HG03457 (cell line): ENCODE measurements at regions not wholly inside any gene's neighbourhood (a gene's known extent, or its start where the extent isn't known, plus 50 kb on each side); places are given as distances from the start of the nearest gene placed in this dataset.
"Not testable (repeated sequence)": the region's sequence is repeated elsewhere in the genome, so short reads cannot be mapped to it uniquely, and the experiment has no call there.

Source experiments
- ATAC-seq: cut with Tn5 transposase; IDR thresholded peaks from one replicate; pipeline ENCODE4 v1.9.1; 2021; ENCODE audit warnings: moderate number of reproducible peaks; ENCODE audit not compliant: unreplicated experiment

DNA sequence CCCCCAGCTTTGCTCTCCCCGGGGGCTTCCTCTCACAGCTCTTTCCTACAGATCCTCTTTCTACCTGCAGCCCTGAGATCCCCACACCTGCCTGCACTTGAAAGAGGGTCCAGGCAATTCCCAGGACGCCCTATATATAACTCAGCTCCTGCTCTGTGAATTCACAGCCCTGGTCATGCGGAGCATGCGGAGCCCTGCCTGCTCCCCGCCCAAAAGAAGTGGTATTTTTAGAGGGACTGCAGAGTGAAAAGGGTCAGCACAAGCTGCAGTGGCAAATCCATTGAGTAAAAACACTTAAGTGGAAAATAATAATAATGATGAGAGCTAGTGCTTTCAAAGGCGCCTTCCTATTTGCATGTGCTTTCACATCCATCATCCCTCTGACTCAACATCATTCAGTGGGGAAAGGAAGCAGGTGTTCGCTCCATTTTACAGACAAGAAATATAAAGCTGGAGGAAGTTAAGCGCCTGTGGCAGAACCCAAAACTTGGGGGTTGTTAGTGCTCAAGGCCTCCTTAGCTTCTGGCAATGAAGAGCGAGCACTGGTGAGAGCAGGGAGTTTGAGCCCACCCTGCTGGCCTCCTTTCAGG, 76.3 kb upstream of the LIPC start:
- no peak for ATAC-seq

- no peak for ATAC-seq
These were observed 75.8 kb upstream of the LIPC start for GRCh38 chr15:58355973-58356372.

GRCh38 chr15:58357529-58358476, 74.0 kb upstream of the LIPC start:
- no peak for ATAC-seq

DNA sequence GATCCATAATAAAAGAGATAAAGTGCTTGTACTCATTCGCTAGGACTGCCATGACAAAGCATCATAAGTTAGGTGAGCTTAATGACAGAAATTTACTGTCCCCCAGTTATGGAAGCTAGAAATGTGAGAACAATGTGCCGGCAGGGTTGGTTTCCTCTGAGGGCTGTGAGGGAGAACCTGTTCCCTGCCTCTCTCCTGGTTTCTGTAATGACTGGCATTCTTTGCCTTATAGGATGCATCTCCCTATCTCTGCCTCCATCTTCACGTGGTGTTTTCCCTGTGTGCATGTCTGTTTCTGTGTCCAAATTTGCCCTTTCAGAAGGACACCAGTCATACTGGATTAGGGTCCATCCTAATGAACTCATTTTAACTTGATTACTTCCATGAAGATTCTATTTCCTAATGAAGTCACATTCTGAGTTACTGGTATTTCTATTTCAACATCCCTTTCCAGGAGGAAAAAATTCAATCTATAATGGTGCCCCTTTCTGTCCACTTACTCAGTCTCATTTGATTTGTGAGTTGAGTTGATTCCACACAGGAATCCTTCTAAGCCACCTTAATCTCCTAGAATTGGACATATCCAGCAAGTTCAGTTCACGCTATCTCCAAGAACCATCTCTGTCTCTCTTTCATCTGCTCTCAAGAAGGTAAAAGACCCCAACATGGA, 71.2 kb upstream of the LIPC start:
- no peak for ATAC-seq

DNA sequence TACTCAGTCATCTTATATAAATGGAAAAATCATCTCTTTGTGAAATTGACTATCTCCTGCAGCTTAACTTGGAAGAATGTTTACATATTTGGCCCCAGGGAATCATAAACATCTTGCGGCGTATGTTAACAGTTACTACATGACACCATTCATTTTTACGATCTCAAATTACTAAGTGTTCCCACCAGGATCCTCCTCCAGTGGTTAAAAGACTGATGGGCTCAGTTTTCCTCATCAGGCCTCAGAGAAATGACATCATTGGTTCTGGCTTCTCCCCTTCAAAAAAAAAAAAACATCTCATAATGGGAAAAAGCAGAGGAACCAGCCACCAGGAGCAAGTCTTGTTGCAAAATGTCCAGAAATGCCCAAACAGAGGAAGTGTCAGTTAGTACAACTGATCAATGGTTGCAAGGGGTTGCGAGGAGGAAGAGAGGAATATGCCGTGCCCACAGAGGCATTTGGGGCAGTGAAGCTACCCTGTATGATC, 70.5 kb upstream of the LIPC start:
- no peak for ATAC-seq

DNA sequence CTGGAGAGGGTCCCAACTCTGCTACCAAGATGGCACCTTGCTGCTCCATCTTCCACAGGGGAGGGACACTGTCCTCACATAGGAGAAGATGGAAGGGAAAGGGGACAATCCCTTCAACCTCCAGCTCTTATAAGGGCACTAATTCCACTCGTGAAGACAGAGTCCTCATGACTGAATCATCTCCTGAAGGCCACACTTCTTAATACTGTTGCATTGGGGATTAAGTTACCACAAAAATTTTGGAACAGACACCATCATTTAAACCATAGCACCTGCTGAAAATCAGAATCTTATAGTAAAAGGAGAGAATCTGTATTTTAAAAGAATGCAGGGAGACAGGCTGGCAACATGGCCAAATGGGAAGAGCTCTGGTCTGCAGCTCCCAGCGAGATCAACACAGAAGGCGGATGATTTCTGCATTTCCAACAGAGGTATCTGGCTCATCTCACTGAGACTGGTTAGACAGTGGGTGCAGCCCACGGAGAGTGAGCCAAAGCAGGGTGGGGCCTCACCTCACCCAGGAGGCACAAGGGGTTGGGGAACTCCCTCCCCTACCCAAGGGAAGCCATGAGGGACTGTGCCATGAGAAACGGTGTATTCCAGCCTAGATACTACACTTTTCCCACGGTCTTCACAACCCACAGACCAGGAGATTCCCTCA, 69.4 kb upstream of the LIPC start:
- no peak for ATAC-seq

DNA sequence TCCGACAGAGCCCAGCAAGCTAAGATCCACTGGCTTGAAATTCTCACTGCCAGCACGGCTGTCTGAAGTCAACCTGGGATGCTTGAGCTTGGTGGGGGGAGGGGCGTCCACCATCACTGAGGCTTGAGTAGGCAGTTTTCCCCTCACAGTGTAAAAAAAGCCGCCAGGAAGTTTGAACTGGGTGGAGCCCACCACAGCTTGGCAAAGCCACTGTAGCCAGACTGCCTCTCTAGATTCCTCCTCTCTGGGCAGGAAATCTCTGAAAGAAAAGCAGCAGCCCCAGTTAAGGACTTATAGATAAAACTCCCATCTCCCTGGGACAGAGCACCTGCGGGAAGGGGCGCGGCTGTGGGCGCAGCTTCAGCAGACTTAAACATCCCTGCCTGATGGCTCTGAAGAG, 68.7 kb upstream of the LIPC start:
- ATAC-seq = not testable (repeated sequence)

- ATAC-seq = not testable (repeated sequence)
These were observed 68.1 kb upstream of the LIPC start for GRCh38 chr15:58363673-58364072.

DNA sequence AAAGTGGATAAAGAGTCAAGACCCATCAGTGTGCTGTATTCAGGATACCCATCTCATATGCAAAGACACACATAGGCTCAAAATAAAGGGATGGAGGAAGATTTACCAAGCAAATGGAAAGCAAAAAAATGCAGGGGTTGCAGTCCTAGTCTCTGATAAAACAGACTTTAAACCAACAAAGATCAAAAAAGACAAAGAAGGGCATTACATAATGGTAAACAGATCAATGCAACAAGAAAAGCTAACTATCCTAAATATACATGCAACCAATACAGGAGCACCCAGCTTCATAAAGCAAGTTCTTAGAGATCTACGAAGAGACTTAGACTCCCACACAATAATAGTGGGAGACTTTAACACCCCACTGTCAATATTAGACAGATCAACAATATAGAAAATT, 66.7 kb upstream of the LIPC start:
- ATAC-seq = not testable (repeated sequence)

GRCh38 chr15:58369261-58369701, 62.5 kb upstream of the LIPC start:
- no peak for ATAC-seq

DNA sequence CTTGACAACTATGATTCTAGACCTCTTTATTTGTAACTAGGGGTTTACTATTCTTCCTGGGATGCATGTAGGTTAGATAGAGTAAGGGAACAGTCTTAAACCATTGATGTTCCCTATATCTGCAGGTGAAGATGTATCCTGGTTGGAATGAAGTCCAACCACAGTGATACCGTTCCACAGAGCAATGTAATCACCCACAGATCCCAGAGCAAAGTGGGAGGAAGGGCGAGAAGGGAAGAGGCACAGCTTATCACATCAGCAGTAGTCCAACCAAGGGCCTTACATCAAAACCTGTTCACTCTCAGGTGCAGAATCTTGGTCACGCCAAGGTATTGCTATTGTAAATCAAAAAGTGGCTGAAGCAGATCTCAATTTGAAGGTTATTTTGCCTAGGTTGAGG, 61.8 kb upstream of the LIPC start:
- no peak for ATAC-seq

DNA sequence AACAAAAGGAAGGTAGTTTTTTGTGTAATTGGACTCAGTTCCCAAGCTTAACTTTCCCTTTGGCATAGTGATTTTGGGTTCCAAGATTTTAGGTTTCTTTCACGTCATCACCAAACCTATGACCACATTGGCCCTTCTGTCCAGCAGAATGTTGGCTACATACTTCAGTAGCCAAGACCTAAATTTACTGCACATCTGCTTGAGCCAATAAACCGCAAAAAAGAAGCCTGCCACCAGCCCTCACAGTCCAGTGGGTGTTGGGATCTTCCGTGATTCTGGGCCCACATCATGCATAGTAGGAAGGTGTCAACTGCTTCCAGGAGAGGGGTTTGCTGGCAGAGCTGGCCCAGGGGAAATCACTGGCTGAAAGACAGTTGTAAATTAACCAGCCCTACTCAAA, 57.6 kb upstream of the LIPC start:
- no peak for ATAC-seq

DNA sequence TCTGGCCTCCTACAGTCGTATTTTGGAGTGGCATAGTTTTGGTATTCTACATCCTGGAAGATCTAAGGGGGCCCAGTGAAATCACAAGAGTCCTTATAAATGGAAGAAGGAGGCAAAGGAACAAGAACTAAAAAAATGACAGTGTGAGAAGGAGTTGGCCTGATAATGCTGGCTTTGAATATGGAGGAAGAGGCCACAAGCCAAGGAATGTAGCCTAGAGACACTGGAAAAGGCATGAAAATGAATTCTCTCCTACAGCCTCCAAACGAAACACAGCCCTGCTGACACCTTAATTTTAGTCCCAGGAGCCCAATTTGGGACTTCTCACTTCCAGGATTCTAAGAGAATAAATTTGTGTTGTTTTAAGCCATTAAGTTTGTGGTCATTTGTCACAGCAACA, 54.6 kb upstream of the LIPC start:
- no peak for ATAC-seq

- no peak for ATAC-seq
These were observed 53.3 kb upstream of the LIPC start for GRCh38 chr15:58378241-58379085.

DNA sequence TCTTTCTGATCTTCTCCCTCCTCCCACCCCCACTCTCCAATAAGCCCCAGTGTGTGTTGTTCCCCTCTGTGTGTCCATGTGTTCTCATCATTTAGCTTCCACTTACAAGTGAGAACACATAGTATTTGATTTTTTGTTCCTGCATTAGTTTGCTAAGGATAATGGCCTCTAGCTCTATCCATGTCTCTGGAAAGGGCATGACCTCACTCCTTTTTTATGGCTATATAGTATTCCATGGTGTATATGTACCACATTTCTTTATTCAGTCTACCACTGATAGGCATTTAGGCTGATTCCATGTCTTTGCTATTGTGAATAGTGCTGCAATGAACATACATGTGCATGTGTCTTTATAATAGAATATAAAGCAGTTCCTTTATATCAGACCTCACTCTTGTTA, 52.3 kb upstream of the LIPC start:
- ATAC-seq = not testable (repeated sequence)

DNA sequence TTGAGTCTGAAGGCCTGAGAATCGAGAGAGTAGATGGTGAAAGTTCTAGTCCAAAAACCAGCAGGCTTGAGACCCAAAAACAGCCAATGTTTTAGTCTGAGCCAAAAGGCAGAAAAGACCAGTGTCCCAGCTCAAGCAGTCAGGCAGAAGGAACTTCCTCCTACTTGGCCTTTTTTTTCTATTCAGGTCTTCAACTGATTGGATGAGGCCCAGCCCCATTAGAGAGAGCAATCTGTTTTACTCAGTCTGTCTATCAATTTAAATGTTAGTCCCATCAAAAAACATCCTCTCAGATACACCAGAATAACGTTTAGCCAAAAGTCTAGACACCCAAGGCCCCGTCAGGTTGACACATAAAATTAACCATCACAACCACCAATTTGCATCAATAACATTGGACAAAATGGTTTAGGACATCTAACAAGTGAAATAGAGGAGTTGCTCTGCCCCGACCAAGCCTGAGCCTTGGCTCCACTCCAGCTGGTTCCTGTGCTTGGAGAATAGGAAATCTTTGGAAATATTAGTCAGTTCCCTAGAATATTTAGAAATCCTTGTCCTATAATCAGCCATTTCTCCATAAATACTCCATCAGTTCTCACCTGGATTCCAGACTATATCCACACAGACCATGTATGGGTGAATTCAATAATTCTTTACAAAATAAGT, 51.4 kb upstream of the LIPC start:
- no peak for ATAC-seq

- no peak for ATAC-seq
These were observed 50.1 kb upstream of the LIPC start for GRCh38 chr15:58381697-58382096.
